PC-3 (cell line): ENCODE measurements at regions not wholly inside any gene's neighbourhood (a gene's known extent, or its start where the extent isn't known, plus 50 kb on each side); places are given as distances from the start of the nearest gene placed in this dataset.

ENCODE experiments used
- EZH2 ChIP-seq: fragments of 300-600 bp; sonication (generic); IDR thresholded peaks from one replicate; pipeline ENCODE4 v1.6.1; 2017; ENCODE audit warnings: antibody characterized with exemption, mild to moderate bottlenecking, low read length; ENCODE audit not compliant: unreplicated experiment
- EZH2phosphoT487 ChIP-seq: fragments of 300-600 bp; sonication (generic); IDR thresholded peaks from 2 replicates; pipeline ENCODE4 v1.6.1; 2018; ENCODE audit warnings: mild to moderate bottlenecking, antibody characterized with exemption, low read length, borderline replicate concordance
- TF ChIP-seq, protein P1 (sequence below): fragments of 300-600 bp; sonication (generic); conservative IDR thresholded peaks from 2 replicates; pipeline ENCODE4 v1.5.1; 2017; ENCODE audit warnings: antibody characterized with exemption, low read depth, mild to moderate bottlenecking, low read length

DNA sequence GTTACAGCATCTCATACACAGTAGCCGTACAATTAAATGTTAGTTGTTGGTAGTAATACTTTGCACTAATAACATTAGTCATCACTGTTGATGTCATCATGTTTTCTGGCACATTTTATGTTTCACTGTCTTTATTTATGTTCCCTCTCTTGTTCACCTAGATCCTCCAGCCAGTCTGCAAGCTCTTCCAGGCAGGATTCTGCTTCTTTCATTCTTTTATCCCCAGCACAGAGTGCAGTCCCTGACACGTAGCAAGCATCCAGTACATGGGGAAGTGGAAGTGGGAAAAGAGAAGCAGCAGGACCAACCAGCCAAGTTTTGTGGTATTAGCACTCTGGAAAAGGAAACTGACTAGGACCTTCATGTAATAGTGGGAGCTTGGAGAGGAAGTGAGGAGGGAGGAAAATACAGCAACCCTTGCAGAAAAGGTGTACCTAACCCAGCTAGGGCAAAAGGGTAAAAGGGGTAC, 89.7 kb upstream of the SLC44A1 start:
- TF ChIP-seq EZH2phosphoT487: no peak
- no peak for TF ChIP-seq EZH2
- TF ChIP-seq, protein P1, sequence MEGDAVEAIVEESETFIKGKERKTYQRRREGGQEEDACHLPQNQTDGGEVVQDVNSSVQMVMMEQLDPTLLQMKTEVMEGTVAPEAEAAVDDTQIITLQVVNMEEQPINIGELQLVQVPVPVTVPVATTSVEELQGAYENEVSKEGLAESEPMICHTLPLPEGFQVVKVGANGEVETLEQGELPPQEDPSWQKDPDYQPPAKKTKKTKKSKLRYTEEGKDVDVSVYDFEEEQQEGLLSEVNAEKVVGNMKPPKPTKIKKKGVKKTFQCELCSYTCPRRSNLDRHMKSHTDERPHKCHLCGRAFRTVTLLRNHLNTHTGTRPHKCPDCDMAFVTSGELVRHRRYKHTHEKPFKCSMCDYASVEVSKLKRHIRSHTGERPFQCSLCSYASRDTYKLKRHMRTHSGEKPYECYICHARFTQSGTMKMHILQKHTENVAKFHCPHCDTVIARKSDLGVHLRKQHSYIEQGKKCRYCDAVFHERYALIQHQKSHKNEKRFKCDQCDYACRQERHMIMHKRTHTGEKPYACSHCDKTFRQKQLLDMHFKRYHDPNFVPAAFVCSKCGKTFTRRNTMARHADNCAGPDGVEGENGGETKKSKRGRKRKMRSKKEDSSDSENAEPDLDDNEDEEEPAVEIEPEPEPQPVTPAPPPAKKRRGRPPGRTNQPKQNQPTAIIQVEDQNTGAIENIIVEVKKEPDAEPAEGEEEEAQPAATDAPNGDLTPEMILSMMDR: no peak
